ENCODE measurements at regions not wholly inside any gene's neighbourhood (a gene's known extent, or its start where the extent isn't known, plus 50 kb on each side); places are given as distances from the start of the nearest gene placed in this dataset.

DNA sequence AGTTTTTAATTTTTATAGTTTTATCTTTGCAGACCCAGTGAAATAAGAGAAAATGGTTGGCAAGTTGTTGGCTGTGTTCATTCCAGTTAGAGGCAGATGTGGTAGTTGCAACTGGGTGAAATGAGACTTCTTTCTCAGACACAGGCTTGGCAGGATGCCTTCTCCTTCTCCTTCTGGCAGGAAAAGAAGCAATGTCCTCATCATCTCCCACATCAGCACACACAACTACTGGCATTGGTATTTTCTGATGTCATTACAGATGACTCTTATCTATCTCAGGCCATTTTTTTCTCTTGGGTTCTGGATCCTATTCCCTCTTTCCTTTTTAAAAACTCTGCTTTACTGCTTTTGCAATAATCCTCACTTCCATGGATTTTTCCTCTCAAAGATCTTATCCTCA is 103.3 kb upstream of the EDIL3 start:
- H4K20me1 ChIP-seq (ENCODE audit: insufficient read depth, low read length) = no peaks in the 10 kb centered on the region
- H3K4me1 Mint-ChIP-seq (ENCODE audit: low read depth, unreplicated experiment) = peaks cover 4% of the 10 kb centered on the region
- H3K4me2 ChIP-seq (ENCODE audit: low read length) = no peak overlapping the region
- FAIRE-seq (no peak), DNase-seq (ENCODE audit: low read depth) (peak; percentile 96)
- no peaks in the 10 kb centered on the region for H3K27me3 ChIP-seq (ENCODE audit: insufficient read depth, low read length)
- H3K4me3 Mint-ChIP-seq (ENCODE audit: unreplicated experiment) = no peak overlapping the region
- peak overlapping the region; percentile 95 for H3K27ac Mint-ChIP-seq (ENCODE audit: unreplicated experiment)
- no peak overlapping the region for H3K9ac ChIP-seq (ENCODE audit: low read length)
- peaks cover 9% of the 10 kb centered on the region for H3K9me3 Mint-ChIP-seq (ENCODE audit: unreplicated experiment)
- no peak for TF ChIP-seq EZH2 (IDR thresholded peaks at IDR 0.05; ENCODE audit: insufficient read depth, low read length)
- TF ChIP-seq, protein P1, sequence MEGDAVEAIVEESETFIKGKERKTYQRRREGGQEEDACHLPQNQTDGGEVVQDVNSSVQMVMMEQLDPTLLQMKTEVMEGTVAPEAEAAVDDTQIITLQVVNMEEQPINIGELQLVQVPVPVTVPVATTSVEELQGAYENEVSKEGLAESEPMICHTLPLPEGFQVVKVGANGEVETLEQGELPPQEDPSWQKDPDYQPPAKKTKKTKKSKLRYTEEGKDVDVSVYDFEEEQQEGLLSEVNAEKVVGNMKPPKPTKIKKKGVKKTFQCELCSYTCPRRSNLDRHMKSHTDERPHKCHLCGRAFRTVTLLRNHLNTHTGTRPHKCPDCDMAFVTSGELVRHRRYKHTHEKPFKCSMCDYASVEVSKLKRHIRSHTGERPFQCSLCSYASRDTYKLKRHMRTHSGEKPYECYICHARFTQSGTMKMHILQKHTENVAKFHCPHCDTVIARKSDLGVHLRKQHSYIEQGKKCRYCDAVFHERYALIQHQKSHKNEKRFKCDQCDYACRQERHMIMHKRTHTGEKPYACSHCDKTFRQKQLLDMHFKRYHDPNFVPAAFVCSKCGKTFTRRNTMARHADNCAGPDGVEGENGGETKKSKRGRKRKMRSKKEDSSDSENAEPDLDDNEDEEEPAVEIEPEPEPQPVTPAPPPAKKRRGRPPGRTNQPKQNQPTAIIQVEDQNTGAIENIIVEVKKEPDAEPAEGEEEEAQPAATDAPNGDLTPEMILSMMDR (IDR thresholded peaks at IDR 0.05; ENCODE audit: insufficient read depth, low read depth, low read length) = no peak
- no peaks in the 10 kb centered on the region for H3K79me2 ChIP-seq (ENCODE audit: insufficient read depth, low read length)
- H3K36me3 ChIP-seq (ENCODE audit: insufficient read depth, low read length) = no peaks in the 10 kb centered on the region
- peaks cover 4% of the 10 kb centered on the region for H3K36me3 Mint-ChIP-seq (ENCODE audit: low read depth, unreplicated experiment)
- no peak overlapping the region for H3K4me3 ChIP-seq (ENCODE audit: insufficient read depth, low read depth, low read length)
- H2AFZ ChIP-seq (ENCODE audit: low read depth, low read length) = no peak overlapping the region
- H3K27me3 Mint-ChIP-seq (ENCODE audit: low read depth, unreplicated experiment) = no peaks in the 10 kb centered on the region
- H3K27ac ChIP-seq (ENCODE audit: low read depth, low read length) = peak overlapping the region; percentile 84
- peaks cover 4% of the 10 kb centered on the region for H3K9me3 ChIP-seq (ENCODE audit: insufficient read depth, low read depth, low read length)
- H3K4me1 ChIP-seq (ENCODE audit: insufficient read depth, low read length) = peaks cover 4% of the 10 kb centered on the region

DNA sequence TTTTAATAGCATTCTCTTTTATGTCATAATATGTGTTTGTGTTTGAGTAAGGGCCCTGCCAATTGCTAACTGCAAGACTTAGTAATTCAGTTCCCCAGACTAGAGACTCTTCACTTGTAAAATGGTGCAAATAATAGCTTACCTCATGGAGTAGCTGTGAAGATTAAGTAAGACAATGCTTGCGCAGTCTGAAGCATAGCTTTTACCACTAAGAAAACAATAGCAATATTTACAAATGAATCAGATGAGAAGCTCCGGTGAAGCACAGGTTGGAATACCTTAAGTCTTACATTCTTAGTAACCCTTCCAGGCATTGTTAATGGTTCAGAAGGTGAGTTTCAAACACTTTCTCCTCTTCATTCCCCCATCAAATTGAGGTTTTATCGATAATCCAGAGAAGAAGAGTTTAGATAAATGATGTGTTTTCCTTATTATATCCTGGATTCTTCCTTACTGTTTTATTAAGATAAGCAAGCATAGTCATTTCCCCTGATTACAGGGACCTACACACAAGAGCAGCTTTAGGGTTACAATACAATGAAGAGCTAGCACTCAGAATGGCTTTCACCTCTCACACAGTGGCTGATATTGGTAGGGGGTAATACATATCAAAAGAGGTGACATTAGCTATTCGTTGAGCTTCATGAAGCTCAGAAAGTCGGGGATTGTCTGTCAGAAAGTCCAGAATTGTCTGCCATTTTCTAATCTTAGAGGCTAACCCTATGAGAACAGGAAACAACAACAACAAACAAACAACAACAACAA is 96.4 kb upstream of the EDIL3 start:
- Histone ChIP-seq H3K9ac (ENCODE audit: low read length) (no peak overlapping the region), H3K27me3 (ENCODE audit: insufficient read depth, low read length) (no peaks in the 10 kb centered on the region), H3K4me2 (ENCODE audit: low read length) (no peak overlapping the region), H3K27ac (ENCODE audit: low read depth, low read length) (no peak overlapping the region), H3K4me1 (ENCODE audit: insufficient read depth, low read length) (no peaks in the 10 kb centered on the region), H3K9me3 (ENCODE audit: insufficient read depth, low read depth, low read length) (no peaks in the 10 kb centered on the region), H3K79me2 (ENCODE audit: insufficient read depth, low read length) (no peaks in the 10 kb centered on the region), H3K4me3 (ENCODE audit: insufficient read depth, low read depth, low read length) (no peak overlapping the region), H3K36me3 (ENCODE audit: insufficient read depth, low read length) (no peaks in the 10 kb centered on the region), H2AFZ (ENCODE audit: low read depth, low read length) (no peak overlapping the region), H4K20me1 (ENCODE audit: insufficient read depth, low read length) (no peaks in the 10 kb centered on the region)
- Mint-ChIP-seq H3K4me1 (ENCODE audit: low read depth, unreplicated experiment) (no peaks in the 10 kb centered on the region), H3K27ac (ENCODE audit: unreplicated experiment) (no peak overlapping the region), H3K36me3 (ENCODE audit: low read depth, unreplicated experiment) (no peaks in the 10 kb centered on the region), H3K4me3 (ENCODE audit: unreplicated experiment) (no peak overlapping the region), H3K9me3 (ENCODE audit: unreplicated experiment) (peaks cover 9% of the 10 kb centered on the region), H3K27me3 (ENCODE audit: low read depth, unreplicated experiment) (no peaks in the 10 kb centered on the region)
- FAIRE-seq (no peak), DNase-seq (ENCODE audit: low read depth) (peak; percentile 6)
- TF ChIP-seq, protein P1 (IDR thresholded peaks at IDR 0.05; ENCODE audit: insufficient read depth, low read depth, low read length) = no peak
- no peak for TF ChIP-seq EZH2 (IDR thresholded peaks at IDR 0.05; ENCODE audit: insufficient read depth, low read length)

DNA sequence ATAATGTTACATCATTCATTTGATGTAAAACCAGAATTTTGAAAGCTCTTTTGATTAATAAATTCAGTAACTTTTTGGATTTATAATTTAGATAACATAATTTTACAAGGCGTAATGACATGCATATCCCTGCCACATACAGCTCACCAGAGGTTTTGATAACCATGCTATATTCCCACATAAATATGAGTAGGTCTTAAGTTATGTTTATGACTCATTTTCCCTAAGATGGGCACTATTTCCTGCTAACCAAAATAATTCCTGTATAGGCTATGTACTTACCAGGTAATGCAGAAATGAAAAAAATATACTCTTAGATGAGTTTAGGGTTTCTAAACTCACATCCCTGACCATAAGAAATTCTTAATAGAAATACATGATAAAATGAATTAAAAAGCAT is 93.9 kb upstream of the EDIL3 start:
- Mint-ChIP-seq H3K4me1 (ENCODE audit: low read depth, unreplicated experiment) (no peaks in the 10 kb centered on the region), H3K36me3 (ENCODE audit: low read depth, unreplicated experiment) (no peaks in the 10 kb centered on the region), H3K9me3 (ENCODE audit: unreplicated experiment) (peaks cover 9% of the 10 kb centered on the region), H3K27ac (ENCODE audit: unreplicated experiment) (no peak overlapping the region), H3K4me3 (ENCODE audit: unreplicated experiment) (no peak overlapping the region), H3K27me3 (ENCODE audit: low read depth, unreplicated experiment) (no peaks in the 10 kb centered on the region)
- no peak overlapping the region for H2AFZ ChIP-seq (ENCODE audit: low read depth, low read length)
- DNase-seq (ENCODE audit: low read depth) = peak; percentile 36
- no peak overlapping the region for H3K9ac ChIP-seq (ENCODE audit: low read length)
- TF ChIP-seq, protein P1 (IDR thresholded peaks at IDR 0.05; ENCODE audit: insufficient read depth, low read depth, low read length) = no peak
- TF ChIP-seq EZH2 (IDR thresholded peaks at IDR 0.05; ENCODE audit: insufficient read depth, low read length) = no peak
- FAIRE-seq = no peak
- no peaks in the 10 kb centered on the region for H3K27me3 ChIP-seq (ENCODE audit: insufficient read depth, low read length)
- no peaks in the 10 kb centered on the region for H3K36me3 ChIP-seq (ENCODE audit: insufficient read depth, low read length)
- no peak overlapping the region for H3K4me3 ChIP-seq (ENCODE audit: insufficient read depth, low read depth, low read length)
- H3K9me3 ChIP-seq (ENCODE audit: insufficient read depth, low read depth, low read length) = no peaks in the 10 kb centered on the region
- H3K4me1 ChIP-seq (ENCODE audit: insufficient read depth, low read length) = no peaks in the 10 kb centered on the region
- H3K79me2 ChIP-seq (ENCODE audit: insufficient read depth, low read length) = no peaks in the 10 kb centered on the region
- no peak overlapping the region for H3K4me2 ChIP-seq (ENCODE audit: low read length)
- H4K20me1 ChIP-seq (ENCODE audit: insufficient read depth, low read length) = no peaks in the 10 kb centered on the region
- no peak overlapping the region for H3K27ac ChIP-seq (ENCODE audit: low read depth, low read length)
